ENCODE measurements at regions not wholly inside any gene's neighbourhood (a gene's known extent, or its start where the extent isn't known, plus 50 kb on each side); places are given as distances from the start of the nearest gene placed in this dataset.

GRCh38 chr9:80881940-80882339 lies 807.4 kb downstream of the TLE1 start:
- TF ChIP-seq CTCF (conservative IDR thresholded peaks at IDR 0.05) = no peak
- TF ChIP-seq ZFX (IDR thresholded peaks at IDR 0.05) = no peak

Data from C4-2B (cell line).